ENCODE measurements at regions not wholly inside any gene's neighbourhood (a gene's known extent, or its start where the extent isn't known, plus 50 kb on each side); places are given as distances from the start of the nearest gene placed in this dataset.

DNA sequence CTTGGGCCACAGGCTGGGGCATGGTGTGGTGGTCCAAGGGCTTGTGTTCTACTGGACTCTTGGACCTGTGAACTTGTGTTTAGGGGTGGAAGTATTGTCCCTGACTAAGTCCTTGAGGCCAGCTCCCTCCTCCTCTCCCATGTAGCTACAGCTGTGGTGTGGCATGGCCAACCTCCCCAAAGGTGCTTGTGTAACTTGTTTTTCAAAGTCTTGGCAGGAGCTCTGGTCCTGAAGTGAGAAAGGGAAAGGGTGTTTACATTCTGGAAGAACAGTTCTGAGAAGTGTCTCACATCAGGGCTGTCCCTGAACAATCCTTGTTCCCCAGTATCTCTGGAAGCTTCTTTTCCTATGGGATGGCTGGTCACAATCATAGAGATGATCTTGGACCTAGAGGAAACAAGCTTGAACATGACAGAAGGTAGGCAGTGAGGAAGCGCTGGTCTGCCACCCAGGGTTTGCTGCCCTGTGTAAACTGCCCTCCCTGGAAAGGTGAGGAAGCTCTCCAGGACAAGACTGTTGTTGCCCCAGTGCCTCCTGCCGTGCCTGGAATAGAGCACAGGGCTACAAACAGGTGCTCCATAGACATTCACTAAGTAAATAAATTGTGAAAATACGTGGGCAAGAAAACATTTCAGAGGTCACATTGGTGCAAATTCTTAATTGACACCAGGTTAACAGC is 64.6 kb upstream of the KLF9 start:
- DNase-seq: no peak

DNA sequence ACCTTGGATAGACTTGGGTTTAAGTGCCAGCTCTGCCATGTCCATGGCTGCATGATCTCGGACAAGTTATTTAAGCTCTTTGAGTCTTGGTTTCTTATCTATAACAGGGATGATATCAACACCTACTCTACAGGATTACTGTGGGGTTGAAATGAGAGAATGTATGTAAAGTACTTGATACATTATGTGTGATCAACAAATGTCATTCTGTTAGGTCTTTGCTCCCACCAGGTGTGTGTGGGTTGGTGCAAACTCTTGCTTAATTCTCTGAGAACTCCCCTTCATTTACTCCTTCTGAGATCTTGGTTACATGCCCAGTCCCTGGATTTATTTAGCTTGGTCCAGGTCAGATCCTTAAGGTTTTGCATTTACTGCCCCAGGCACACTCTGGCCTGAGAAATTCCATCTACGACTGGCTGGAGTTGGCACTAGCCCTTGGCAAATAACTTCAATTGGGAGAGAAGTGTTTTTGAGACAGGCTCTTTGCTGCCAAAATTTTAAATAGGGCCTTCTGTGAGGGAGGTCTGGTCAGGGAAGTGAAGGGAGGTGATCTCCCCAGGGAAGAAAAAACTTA is 63.5 kb upstream of the KLF9 start:
- no peak for DNase-seq

DNA sequence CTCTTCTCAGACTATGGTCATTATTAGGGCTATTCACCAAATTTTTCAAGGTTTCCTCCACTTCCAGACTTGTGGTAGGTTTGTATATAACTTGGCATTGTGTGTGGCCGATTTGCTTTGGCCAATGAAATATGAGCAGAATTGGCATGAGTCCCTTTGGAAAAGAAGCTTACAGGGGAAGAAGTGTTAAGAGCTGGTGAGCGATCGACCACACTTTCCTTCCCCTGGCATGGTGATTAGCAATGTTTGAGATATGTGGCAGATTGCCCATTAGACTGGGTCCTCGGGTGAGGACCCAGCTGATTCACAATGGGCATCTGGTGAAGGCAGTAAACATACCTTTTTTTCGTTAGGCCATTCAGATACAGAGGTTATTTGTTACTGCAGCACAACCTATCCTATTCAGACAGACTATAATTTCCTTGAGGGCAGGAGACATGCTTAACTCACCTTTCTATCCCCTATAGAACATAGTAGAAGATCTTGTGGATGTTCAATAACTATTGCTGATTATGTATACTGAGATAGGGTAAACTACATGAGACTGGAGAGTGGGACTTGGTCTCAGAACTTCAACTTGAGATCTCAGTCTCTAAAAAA is 62.8 kb upstream of the KLF9 start:
- DNase-seq: no peak

DNA sequence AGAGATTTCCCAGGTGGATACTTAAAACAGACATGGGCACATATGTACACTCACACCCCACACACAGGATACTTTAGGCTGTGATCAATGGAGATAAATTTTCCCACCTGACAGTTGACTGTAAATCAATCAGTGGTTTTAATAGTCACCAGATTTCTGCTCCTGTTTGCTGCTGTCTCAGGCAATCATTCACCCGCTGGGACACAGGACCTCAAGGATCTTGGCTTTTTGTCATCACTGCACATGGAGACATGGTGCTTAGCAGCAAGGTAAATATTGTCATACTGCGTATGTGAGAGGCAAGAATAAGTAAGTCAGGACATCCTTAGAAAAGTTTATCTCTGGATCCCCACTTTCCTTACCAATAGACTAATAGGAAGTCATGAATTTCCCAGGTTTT is 60.8 kb upstream of the KLF9 start:
- no peak for DNase-seq

DNA sequence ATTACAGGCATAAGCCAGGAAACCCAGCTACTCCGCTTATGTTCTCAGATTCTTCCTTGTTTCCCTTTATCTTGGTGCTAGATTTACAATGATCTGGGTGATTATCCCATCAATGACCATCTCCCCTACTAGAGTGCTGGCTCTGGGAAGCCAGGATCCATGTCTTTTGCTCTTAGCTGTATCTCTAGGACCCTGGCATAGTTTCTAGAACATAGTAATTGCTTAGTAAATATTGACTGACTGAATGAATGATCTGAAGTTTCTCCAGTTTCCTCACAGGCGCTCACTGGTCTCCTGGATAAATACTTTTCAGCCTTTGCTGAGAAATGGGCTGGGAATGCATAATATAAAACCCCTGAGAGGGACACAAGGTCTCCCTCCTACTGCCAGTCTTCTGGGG is 60.0 kb upstream of the KLF9 start:
- DNase-seq: no peak

DNA sequence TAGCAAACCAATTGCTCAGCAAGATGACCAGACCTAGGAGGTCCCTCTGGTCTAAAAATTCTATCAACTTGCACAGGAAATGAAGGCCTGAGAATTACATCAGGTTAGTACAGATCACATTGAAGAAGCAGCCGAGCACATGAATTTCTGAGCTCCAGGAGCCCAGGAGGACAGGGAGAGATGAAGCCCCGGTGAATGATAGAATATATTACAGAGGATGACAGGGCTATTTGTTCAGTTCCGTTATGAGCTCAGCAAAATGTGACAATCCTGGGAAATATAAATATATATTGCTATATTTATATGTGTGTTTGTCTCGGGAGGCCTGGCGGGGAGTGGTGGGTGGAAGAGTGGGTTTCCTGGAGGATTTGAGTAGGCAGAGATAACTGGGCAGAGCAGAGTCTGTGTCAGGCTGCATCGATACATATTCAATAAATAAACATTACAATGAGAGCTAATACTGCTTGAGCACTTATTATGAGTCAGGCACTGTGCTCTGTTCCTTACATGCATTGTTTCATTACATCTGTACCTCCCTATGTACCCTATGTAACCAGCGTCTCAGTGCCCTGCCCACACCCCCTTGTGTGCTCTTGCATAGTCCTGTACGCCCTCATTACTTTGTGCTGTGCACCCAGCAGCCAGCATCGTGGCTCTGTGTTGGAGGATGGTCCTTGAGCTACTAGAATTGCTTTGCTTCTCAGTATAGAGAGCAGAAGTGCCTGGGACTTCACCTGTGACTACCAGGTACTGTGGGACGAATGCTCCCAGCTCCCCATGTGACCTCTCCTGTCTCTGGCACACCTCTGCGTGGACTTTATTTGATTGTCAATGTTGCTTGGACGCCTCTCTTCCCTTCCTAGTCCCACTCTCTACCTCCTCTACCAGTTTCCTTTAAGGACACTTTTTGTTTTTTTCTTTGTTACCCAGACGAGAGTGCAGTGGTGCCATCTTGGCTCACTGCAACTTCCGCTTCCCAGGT is 58.1 kb upstream of the KLF9 start:
- DNase-seq: no peak

DNA sequence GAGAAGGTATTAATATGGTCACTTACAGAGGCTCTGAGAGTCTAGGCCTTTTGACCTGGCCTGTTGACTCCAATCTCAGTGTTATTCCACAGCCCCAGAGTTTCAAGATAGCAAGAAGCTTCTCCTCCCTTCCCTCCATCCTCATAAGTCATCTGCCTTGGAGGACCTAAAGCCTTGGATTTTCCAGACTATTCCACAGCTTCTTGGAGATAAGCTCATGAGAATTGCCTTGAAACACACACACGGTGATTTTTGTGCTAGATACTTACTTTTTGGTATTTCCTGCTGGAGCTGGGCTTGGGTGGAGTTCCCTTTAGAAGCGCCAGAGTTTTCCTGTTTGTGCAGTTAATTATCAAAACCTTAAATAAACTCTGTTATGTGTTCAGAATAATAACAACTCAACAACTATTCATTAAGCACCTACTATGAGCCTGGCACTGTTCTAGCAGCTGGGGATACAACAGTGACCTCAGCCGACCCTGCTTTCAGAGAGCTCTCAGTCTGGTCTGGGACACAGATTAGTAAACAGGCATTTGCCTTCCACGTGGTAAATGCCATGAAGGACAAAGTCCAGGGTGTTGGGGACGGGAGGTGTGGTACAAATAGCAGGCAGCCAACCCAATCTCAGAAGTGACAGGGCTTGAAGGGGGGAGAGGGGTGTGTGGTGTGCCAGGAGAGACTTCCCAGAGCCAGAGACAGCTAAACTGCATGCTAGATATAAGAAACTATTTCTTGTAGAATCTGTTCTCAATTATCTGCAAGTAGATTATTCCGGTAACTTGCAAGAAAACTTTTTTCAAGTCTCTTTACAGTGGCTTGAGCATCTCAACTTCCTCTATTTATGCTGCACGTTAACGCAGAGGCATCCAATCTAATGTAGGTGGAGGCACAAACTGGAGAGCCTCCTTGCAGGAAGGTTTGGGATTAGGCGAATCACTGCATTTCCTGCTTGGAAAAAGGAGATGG is 55.9 kb upstream of the KLF9 start:
- no peak for DNase-seq

DNA sequence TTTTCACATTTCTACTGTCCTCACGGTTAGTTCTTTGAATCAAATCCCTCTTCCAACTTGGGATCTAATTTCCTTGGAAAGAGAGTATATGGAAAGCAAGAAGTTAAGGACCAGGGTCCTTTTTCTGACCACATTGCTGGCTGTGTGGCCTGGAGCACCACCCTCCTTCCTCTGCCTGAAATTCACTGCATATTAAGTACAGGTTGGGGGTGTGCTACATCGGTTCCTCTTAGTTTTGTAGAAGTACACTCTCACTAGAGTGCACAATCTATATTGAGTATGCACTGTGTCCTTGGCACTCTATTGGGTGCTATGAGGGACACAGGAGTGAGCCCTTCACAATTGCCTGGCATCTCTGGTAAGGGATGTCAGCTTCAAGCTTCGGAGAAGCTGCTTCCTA is 53.8 kb upstream of the KLF9 start:
- DNase-seq: no peak

DNA sequence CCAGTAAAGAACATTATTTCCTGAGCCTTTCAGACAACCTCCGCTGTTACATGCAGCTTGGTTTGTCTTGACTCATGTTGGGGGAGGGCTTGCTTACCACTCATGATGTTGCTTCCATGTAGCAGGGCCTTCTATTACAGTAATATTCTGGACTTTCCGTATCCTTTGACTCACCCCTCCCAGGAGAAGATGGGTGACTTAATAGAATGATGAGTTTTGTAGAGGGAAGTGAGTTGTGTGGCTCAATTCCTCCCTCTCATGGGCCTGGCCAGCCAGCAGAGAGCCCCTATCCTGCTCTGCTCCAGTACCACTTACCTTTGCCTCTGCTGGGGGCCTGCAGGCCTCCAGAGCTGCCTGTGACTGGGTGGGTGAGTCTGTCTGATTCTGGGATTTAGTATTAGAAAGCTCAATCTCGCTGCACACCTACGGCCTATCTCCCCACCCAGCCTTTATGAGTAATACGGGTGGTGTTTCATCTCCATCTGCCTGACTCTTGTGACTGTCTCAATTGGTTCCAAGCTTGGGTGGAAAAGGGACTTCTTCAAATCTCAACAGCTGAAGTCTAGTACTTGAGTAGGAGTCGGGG is 52.6 kb upstream of the KLF9 start:
- DNase-seq: peak; percentile 12

DNA sequence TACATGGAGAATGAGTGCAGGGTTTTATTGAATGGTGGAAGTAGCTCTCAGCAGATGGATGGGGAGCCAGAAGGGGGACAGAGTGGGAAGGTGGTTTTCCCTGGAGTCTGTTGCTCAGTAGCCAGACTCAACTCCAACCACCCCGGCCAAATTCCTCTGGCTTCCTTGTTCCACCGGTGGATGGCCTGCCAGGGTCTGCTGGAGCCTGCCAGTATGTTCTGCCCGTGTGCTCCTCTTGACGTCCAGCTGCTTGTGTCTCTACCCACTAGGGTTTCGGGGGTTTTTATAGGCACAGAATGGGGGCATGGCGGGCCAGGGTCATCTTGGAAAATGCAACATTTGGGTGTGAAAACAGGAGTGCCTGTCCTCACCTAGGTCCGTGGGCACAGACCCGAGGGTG is 51.4 kb upstream of the KLF9 start:
- DNase-seq: no peak

DNA sequence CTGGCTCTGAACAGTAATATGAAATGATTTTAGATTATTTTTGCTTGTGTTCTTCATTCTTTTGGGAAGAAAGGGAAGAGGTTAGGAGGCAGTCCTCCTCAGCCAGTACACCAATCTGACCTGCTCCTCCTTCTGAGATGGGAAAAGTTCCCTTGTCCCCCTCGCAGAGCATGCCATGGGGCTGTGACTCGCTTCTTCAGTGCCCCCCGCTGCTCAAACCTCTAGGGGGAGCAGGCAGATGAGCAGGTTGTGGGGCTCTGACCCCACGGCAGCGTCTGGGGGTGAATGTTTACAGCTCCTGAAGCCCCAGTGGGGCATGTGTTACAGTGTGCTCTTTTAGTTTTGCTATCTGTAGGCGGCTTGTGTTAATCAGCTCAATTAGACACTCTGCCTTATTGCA is 50.9 kb upstream of the KLF9 start:
- no peak for DNase-seq

Data from activated CD4-positive, alpha-beta T cell treated with anti-CD3 and anti-CD28 coated beads, Interleukin-2, amount 50 U/mL, for 16 hours (primary cell).